Effector memory CD8-positive, alpha-beta T cell (primary cell): ENCODE measurements at regions not wholly inside any gene's neighbourhood (a gene's known extent, or its start where the extent isn't known, plus 50 kb on each side); places are given as distances from the start of the nearest gene placed in this dataset.

ENCODE experiments used
- ATAC-seq: fragments of 150-1000 bp; cut with Tn5 transposase; replicated peaks from 2 replicates; pipeline ENCODE4 v1.10.0; 2021; ENCODE audit warnings: mild to moderate bottlenecking, moderate library complexity
- DNase-seq, 3 experiments: peaks; one replicate each; pipeline ENCODE4 v3.0.0; 2021
- H3K27ac Mint-ChIP-seq, 2 donors: one replicate each; pipeline ENCODE4 v1.8.0; 2022; ENCODE audit warnings: mild to moderate bottlenecking in 2 of 2, mixed read lengths in 2 of 2, moderate library complexity in 2 of 2
- H3K27me3 Mint-ChIP-seq, 2 donors: one replicate each; pipeline ENCODE4 v1.8.0; 2022; ENCODE audit warnings: mixed read lengths in 2 of 2
- H3K36me3 Mint-ChIP-seq: one replicate; pipeline ENCODE4 v1.8.0; 2022; ENCODE audit warnings: mild to moderate bottlenecking, moderate library complexity, mixed read lengths; ENCODE audit not compliant: insufficient read depth
- H3K4me1 Mint-ChIP-seq, 2 donors: one replicate each; pipeline ENCODE4 v1.8.0; 2022; ENCODE audit warnings: low read depth in 2 of 2, mixed read lengths in 2 of 2
- H3K4me3 Mint-ChIP-seq, 2 donors: one replicate each; pipeline ENCODE4 v1.8.0; 2022; ENCODE audit warnings: mild to moderate bottlenecking in 2 of 2, mixed read lengths in 2 of 2, moderate library complexity in 2 of 2
- H3K9me3 Mint-ChIP-seq, 2 donors: one replicate each; pipeline ENCODE4 v1.8.0; 2022; ENCODE audit warnings: mixed read lengths in 2 of 2

- H3K27ac Mint-ChIP-seq = no peak overlapping the region
- H3K36me3 Mint-ChIP-seq = no peaks in the 10 kb centered on the region
- H3K9me3 Mint-ChIP-seq = peaks cover 0 to 4% of the 10 kb centered on the region in 2 donors
- H3K4me3 Mint-ChIP-seq = no peak overlapping the region
- peaks cover 0 to 1% of the 10 kb centered on the region in 2 donors for H3K4me1 Mint-ChIP-seq
- no peaks in the 10 kb centered on the region for H3K27me3 Mint-ChIP-seq
- DNase-seq (no peak), ATAC-seq (no peak)
Observed at GRCh38 chr9:81372628-81373191, 316.6 kb downstream of the TLE1 start.

DNA sequence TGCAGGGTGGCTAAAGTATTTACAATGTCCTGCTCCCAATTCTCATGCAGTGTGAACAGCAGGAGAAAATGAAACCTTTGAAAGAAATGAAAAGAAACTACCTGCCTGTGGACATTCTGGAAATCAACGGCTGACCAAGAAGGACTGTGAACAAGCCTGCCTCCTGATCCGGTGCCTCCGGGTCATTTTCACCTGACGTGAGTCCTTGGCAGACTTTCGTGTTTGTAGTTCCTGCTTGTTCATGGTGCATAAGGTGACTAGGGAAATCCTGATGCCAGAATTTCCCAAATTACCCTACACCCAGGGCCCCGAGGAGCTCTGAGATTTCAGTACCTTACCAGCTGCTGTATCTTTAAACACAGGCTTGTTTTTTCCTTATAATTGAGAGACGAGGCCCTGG, 317.5 kb downstream of the TLE1 start:
- Mint-ChIP-seq H3K4me1 (peaks cover 0 to 1% of the 10 kb centered on the region in 2 donors), H3K27me3 (no peaks in the 10 kb centered on the region), H3K4me3 (no peak overlapping the region), H3K9me3 (peaks cover 4 to 7% of the 10 kb centered on the region in 2 donors), H3K27ac (no peak overlapping the region), H3K36me3 (no peaks in the 10 kb centered on the region)
- no peak for DNase-seq
- no peak for ATAC-seq

- DNase-seq = no peak
- peaks cover 0 to 1% of the 10 kb centered on the region in 2 donors for H3K4me1 Mint-ChIP-seq
- no peak for ATAC-seq
- no peak overlapping the region for H3K4me3 Mint-ChIP-seq
- H3K9me3 Mint-ChIP-seq = peaks cover 2 to 7% of the 10 kb centered on the region in 2 donors
- H3K36me3 Mint-ChIP-seq = no peaks in the 10 kb centered on the region
- H3K27ac Mint-ChIP-seq = no peak overlapping the region
- no peaks in the 10 kb centered on the region for H3K27me3 Mint-ChIP-seq
Observed at GRCh38 chr9:81370650-81371049, 318.7 kb downstream of the TLE1 start.

DNA sequence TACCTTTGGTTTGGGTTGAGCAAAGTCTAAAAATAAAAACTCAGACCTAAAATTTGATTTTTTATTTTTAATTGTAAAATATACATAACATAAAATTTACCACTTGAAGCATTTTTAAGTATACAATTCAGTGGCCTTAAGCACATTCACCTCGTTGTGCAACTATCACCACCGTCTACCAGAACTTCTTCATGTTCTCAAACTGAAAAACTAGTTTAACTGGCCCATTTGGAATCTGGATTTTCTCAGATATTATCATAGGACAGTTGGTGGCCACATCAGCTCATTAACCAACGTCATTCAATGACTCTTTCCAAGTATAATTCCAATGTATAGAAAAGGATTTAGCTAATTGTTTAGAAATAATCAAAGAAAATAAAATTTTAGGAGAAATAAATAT, 319.3 kb downstream of the TLE1 start:
- no peak overlapping the region for H3K27ac Mint-ChIP-seq
- DNase-seq = no peak
- H3K27me3 Mint-ChIP-seq = no peaks in the 10 kb centered on the region
- peaks cover 2 to 7% of the 10 kb centered on the region in 2 donors for H3K9me3 Mint-ChIP-seq
- ATAC-seq = no peak
- no peaks in the 10 kb centered on the region for H3K36me3 Mint-ChIP-seq
- peaks cover 0 to 1% of the 10 kb centered on the region in 2 donors for H3K4me1 Mint-ChIP-seq
- no peak overlapping the region for H3K4me3 Mint-ChIP-seq

DNA sequence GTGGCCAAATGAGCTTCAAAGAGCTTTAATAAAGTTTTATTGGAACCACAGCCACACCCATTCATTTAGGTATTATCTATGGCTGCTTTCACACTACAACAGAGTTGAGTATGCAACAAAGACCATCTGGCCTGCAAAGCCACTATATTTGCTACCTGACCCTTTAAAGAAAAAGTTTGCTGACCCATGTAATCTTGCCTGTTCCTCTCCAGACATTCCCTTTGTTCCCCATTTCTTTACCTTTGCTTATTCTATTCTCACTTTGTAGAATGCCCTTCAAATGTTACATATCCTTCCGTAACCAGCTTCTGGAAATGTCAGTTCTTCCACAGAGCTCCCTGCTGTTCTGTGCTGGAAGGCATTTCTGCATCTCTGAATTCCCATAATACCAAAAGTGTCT, 320.2 kb downstream of the TLE1 start:
- no peak for ATAC-seq
- no peak overlapping the region for H3K27ac Mint-ChIP-seq
- no peaks in the 10 kb centered on the region for H3K4me1 Mint-ChIP-seq
- H3K36me3 Mint-ChIP-seq = no peaks in the 10 kb centered on the region
- H3K27me3 Mint-ChIP-seq = no peaks in the 10 kb centered on the region
- DNase-seq = no peak
- H3K9me3 Mint-ChIP-seq = peaks cover 7 to 8% of the 10 kb centered on the region in 2 donors
- H3K4me3 Mint-ChIP-seq = no peak overlapping the region

DNA sequence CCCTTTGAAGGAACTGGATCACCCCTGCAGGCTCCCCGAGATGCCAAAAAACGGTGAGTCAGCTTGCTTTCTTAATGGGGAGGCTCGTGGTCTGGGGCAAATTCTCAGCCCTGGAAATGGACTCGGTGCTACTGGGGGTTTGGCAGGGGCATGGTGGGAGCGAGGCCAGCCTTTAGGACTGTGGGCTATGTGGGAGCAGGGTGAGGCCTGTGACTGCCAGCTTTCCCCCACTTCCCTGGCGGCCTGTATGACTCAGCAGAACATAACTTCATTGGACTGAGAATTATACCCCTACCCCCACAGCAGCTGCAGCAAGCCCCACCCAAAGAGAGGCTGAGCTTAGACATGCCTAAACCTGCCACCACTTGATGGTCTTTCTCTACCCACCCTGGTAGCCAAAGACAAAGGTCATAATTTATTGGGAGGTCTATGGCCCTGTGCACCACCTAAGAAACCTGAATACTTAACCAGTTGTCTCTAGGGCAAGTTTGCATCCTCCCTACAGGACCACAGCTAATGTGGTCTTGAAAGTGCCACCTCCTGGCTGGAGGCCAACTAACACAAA, 325.3 kb downstream of the TLE1 start:
- H3K4me3 Mint-ChIP-seq = no peak overlapping the region
- peaks cover 15 to 19% of the 10 kb centered on the region in 2 donors for H3K9me3 Mint-ChIP-seq
- no peak overlapping the region for H3K27ac Mint-ChIP-seq
- H3K27me3 Mint-ChIP-seq = no peaks in the 10 kb centered on the region
- no peak for ATAC-seq
- H3K36me3 Mint-ChIP-seq = no peaks in the 10 kb centered on the region
- DNase-seq = no peak
- no peaks in the 10 kb centered on the region for H3K4me1 Mint-ChIP-seq

DNA sequence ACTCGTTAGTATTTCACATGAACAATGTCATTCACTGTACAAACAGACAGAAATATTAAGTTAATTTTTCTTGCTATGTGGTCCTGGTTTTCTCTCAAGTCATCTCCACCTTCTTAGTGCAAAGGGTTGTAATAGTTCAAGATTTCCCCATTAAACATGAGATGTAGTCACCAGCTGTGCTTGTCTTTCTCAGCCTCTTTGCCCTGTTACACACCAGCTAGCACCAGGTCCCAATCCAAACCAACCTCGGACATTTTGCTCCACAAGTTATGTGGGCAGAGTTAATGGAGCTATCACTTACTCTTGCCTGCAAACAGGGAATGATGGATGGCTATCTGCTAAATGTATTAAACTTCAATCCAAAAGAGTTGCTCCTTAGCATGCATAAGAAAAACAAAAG, 328.1 kb downstream of the TLE1 start:
- Mint-ChIP-seq H3K4me3 (no peak overlapping the region), H3K27me3 (no peaks in the 10 kb centered on the region), H3K4me1 (no peaks in the 10 kb centered on the region), H3K9me3 (peaks cover 9 to 19% of the 10 kb centered on the region in 2 donors), H3K27ac (no peak overlapping the region), H3K36me3 (no peaks in the 10 kb centered on the region)
- DNase-seq (no peak), ATAC-seq (no peak)

- Mint-ChIP-seq H3K27ac (no peak overlapping the region), H3K4me1 (no peaks in the 10 kb centered on the region), H3K4me3 (no peak overlapping the region), H3K27me3 (no peaks in the 10 kb centered on the region), H3K9me3 (peaks cover 11 to 12% of the 10 kb centered on the region in 2 donors), H3K36me3 (no peaks in the 10 kb centered on the region)
- ATAC-seq = no peak
- no peak for DNase-seq
Observed at GRCh38 chr9:81351166-81351565, 338.2 kb downstream of the TLE1 start.

- peaks cover 6 to 8% of the 10 kb centered on the region in 2 donors for H3K9me3 Mint-ChIP-seq
- ATAC-seq (no peak), DNase-seq (no peak)
- H3K4me1 Mint-ChIP-seq = no peaks in the 10 kb centered on the region
- no peak overlapping the region for H3K4me3 Mint-ChIP-seq
- H3K36me3 Mint-ChIP-seq = no peaks in the 10 kb centered on the region
- H3K27me3 Mint-ChIP-seq = no peaks in the 10 kb centered on the region
- no peak overlapping the region for H3K27ac Mint-ChIP-seq
Observed at GRCh38 chr9:81344366-81344765, 345.0 kb downstream of the TLE1 start.

- no peaks in the 10 kb centered on the region for H3K36me3 Mint-ChIP-seq
- no peak overlapping the region for H3K27ac Mint-ChIP-seq
- H3K27me3 Mint-ChIP-seq = no peaks in the 10 kb centered on the region
- H3K9me3 Mint-ChIP-seq = peaks cover 14 to 23% of the 10 kb centered on the region in 2 donors
- no peak for DNase-seq
- ATAC-seq = no peak
- H3K4me3 Mint-ChIP-seq = no peak overlapping the region
- H3K4me1 Mint-ChIP-seq = no peaks in the 10 kb centered on the region
Observed at GRCh38 chr9:81335879-81336421, 353.4 kb downstream of the TLE1 start.

GRCh38 chr9:81321551-81321950, 367.8 kb downstream of the TLE1 start:
- no peak for DNase-seq
- Mint-ChIP-seq H3K27me3 (no peaks in the 10 kb centered on the region), H3K4me3 (no peak overlapping the region)

GRCh38 chr9:81320909-81321482, 368.4 kb downstream of the TLE1 start:
- Mint-ChIP-seq H3K4me1 (no peaks in the 10 kb centered on the region), H3K27me3 (no peaks in the 10 kb centered on the region), H3K9me3 (peaks cover 3 to 12% of the 10 kb centered on the region in 2 donors), H3K36me3 (no peaks in the 10 kb centered on the region), H3K27ac (no peak overlapping the region), H3K4me3 (no peak overlapping the region)
- no peak for ATAC-seq
- no peak for DNase-seq

More at GRCh38 chr9:81321551-81321950, 367.8 kb downstream of the TLE1 start:
- Mint-ChIP-seq H3K4me1 (no peaks in the 10 kb centered on the region), H3K9me3 (peaks cover 8 to 15% of the 10 kb centered on the region in 2 donors), H3K36me3 (no peaks in the 10 kb centered on the region), H3K27ac (no peak overlapping the region)
- ATAC-seq = no peak

GRCh38 chr9:81318571-81318970, 370.8 kb downstream of the TLE1 start:
- H3K36me3 Mint-ChIP-seq = no peaks in the 10 kb centered on the region
- H3K4me3 Mint-ChIP-seq = no peak overlapping the region
- no peaks in the 10 kb centered on the region for H3K4me1 Mint-ChIP-seq
- ATAC-seq = no peak
- DNase-seq = no peak
- no peaks in the 10 kb centered on the region for H3K27me3 Mint-ChIP-seq
- H3K27ac Mint-ChIP-seq = no peak overlapping the region
- H3K9me3 Mint-ChIP-seq = peaks cover 9 to 18% of the 10 kb centered on the region in 2 donors

DNA sequence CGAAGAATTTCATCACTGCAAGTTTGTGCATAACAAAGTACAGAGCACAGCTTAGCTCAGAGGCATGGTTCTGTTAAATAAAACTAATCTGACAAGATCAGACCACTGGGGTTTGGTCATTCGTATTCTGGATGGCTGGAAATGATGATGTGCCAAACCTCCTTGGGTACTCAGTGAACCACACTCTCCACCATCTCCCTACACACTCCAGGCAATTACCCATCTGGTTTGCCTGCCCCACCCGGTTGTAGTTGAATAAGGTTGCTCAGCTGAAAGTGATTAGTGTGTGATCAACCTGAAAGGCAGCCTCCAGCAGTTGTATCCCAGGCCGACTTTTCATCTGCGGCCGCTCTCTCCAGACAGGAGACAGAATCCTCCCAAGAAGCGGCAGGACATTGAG, 371.4 kb downstream of the TLE1 start:
- DNase-seq = no peak
- no peaks in the 10 kb centered on the region for H3K27me3 Mint-ChIP-seq

More for the DNA sequence above, 371.4 kb downstream of the TLE1 start:
- no peak for ATAC-seq
- no peak overlapping the region for H3K27ac Mint-ChIP-seq
- H3K4me3 Mint-ChIP-seq = no peak overlapping the region
- no peaks in the 10 kb centered on the region for H3K36me3 Mint-ChIP-seq
- H3K9me3 Mint-ChIP-seq = peaks cover 9 to 18% of the 10 kb centered on the region in 2 donors
- H3K4me1 Mint-ChIP-seq = no peaks in the 10 kb centered on the region
